Renal pelvis (tissue), 1 donor: ENCODE measurements at regions not wholly inside any gene's neighbourhood (a gene's known extent, or its start where the extent isn't known, plus 50 kb on each side); places are given as distances from the start of the nearest gene placed in this dataset.
"Not testable (repeated sequence)": the region's sequence is repeated elsewhere in the genome, so short reads cannot be mapped to it uniquely, and the experiment has no call there.

Experiments
- DNase-seq: peaks from one replicate; pipeline ENCODE4 v3.0.0-alpha.2; 2013

GRCh38 chr10:94088926-94089381, 95.2 kb downstream of the PLCE1 start:
- no peak for DNase-seq

GRCh38 chr10:94091649-94092048, 97.9 kb downstream of the PLCE1 start:
- DNase-seq: no peak

- no peak for DNase-seq
These were observed 99.1 kb downstream of the PLCE1 start for GRCh38 chr10:94092848-94093247.

DNA sequence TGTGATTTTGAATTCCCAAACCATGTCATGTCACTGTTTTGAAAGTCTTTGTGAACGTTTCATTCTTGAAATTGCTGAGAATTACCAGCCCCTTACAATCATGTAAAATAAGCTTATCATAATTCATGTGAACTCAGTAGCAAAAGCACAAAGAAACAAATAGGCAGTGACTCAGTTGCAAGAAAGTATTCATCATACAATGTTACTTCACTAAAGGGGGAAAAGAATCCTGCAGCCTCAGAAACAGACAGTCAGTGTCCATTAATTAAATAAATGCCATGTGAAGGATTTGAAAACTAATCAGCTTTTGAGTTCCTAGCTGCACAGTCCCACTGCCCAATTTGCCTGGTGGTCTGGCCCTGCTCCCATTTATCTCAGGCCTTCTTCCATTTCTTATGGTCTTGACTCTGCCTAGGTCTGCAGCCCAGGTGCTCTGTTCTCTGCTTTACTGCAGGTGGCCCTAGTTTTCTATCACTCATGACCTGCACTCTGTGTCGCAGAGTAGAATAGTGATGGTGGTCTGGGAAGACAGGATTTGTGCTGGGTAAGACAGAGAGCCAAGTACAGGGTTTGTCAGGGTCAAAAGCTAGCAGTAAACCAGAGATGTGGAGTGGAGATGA, 99.7 kb downstream of the PLCE1 start:
- no peak for DNase-seq

DNA sequence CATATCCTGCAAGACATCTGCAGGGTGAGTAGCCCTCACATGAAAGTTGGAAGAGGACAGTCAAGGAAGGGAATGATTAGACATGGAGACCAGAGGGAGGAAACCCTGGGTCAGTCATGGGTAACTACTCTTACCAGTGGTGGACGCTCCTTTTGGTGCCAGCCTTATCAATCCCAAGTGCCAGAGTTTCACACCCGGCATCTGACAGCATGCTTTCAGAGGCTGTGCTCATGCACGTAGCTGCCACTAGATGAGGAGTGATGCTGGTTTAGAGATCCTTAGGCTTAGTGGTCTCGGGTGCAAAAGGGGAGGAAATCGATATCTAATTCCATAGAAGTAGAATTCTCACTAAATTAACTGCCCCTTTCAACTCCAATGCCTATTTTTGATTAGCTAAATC, 100.8 kb downstream of the PLCE1 start:
- DNase-seq: no peak

DNA sequence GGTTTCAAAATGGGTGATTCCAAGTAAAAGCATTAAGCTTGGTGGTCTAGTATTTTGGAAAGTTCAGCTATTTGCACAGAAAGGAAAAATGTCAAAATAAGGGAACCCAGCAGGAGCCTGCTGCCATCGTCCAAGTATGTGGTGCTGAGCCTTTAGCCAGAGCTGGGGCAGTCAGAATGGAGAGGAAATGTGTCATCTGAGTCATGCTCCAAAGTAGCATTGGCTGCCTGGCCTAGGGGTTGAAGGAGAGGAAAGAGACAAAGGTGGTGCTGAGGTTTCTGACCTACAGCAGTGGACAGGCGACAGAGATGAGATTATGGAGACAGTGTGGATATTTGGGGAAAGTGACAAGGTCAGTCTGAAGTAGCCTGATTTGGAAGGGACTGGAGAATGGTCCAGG, 103.9 kb downstream of the PLCE1 start:
- DNase-seq: no peak

DNA sequence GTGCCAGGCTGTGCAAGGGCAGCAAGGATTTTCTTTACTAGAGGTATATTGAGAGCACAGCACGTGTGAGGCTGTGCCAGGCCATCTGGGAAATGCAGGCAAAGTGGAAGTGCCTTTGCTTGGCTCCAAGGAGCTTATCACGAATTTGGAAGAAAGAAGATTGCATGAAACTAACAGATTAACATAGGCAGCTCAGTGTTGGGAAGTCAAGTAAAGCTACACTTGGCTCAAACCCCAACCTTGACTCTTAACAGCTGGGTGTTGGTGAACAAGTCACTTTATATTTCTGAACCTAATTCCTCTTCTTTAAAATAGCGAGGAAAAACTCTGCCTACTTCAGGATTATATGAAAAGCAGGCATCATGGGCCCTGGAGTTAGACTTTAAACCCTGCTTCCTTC, 105.2 kb downstream of the PLCE1 start:
- no peak for DNase-seq

DNA sequence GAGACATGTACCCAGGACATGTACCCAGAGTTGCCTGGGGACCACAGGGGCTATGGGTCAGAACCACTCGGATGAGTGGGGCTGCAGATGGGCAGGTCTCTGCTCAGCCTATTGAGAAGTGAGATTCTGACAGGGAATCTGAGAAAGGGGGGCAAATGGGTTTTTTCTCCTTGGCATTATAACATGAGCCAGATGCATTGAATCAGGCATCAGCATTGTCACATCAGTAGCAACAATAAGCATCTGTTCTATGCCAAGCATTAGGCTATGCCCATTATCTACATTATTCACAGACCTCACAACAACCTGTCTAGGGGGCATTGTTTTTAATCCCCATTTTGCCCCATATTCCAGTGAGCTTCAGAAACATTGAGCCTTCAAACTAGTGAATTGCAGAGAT, 108.2 kb downstream of the PLCE1 start:
- DNase-seq: no peak

DNA sequence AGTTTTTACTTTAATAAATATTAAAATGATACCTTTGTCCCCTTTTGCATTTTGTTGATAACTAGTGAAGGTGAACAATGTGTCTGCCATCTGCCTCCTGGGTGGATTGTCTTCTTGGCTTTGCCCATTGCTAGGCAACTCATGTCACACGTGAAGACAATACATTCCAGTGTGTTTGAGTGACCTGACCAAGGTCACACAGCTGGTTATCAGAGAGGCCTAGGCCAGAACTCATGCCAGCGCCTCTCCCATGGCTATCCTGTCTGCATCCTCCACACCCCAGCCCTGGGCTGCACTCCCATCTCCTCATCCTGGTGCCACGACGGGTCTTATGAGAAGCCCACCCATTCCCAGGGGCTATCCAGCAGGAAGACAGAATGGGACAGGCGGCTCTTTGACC, 108.7 kb downstream of the PLCE1 start:
- no peak for DNase-seq

GRCh38 chr10:94103192-94103591, 109.5 kb downstream of the PLCE1 start:
- DNase-seq: no peak

GRCh38 chr10:94103801-94104221, 110.1 kb downstream of the PLCE1 start:
- peak; percentile 81 for DNase-seq

GRCh38 chr10:94104316-94105000, 110.7 kb downstream of the PLCE1 start:
- no peak for DNase-seq

DNA sequence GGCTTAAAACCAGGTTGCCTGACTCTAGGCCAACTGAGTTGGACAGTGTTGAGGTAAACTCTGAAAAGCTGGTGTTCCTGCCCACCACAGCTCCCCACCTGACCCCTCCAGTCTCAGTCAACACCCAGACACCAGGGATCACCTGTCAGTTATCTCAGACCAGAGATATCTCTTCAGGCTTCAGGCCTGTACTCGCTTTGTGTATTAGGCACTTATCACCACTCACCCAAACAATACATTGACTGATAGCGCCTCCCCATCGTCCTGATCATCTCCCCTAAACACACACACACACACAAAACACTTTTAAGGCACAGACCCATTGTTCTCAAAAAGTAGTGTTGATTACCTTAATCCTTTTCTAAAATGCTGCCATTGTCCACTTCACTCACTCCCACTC, 111.5 kb downstream of the PLCE1 start:
- DNase-seq: no peak

- no peak for DNase-seq
These were observed 113.5 kb downstream of the PLCE1 start for GRCh38 chr10:94107191-94107590.

DNA sequence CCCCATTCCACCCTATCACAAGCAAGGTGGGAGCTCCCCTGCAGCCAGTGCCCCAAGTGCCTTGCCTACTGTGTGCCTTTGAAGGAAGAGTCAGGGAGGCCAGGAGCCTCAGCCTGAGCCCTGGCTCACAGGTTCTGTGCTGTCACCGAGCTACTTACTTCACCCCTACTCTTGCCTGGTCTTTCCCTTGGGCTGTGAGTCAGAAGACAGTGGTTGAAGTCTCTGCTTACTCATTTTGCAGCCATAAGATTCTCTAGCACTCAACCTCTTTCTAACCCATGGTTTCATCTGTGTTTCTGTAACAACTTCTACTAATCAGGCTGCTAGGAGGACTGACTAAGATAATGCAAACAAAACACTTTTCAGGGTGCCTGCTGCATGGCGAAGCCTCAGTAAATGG, 114.5 kb downstream of the PLCE1 start:
- no peak for DNase-seq

DNA sequence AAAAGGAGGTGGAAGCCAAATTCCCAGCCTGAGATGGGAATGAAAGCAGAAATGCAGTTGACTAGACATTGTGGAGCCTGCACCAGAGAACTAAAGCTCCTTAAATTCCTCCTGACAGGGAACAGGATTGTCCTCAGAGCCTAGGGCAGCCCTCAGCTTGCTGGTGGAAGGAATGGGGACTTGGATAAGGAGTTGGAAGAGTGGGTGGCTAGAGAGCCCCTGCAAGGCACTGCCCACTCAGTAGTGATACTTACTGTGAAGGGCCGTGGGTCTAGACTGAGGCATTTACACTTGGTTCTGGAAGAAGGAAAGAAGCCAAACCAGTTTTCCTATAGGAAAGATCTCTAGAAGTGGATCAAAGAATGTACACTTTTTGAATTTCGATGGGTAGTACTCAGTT, 117.6 kb downstream of the PLCE1 start:
- DNase-seq: no peak

- no peak for DNase-seq
These were observed 118.6 kb downstream of the PLCE1 start for GRCh38 chr10:94112321-94112720.

GRCh38 chr10:94115725-94116124, 122.0 kb downstream of the PLCE1 start:
- DNase-seq: no peak

DNA sequence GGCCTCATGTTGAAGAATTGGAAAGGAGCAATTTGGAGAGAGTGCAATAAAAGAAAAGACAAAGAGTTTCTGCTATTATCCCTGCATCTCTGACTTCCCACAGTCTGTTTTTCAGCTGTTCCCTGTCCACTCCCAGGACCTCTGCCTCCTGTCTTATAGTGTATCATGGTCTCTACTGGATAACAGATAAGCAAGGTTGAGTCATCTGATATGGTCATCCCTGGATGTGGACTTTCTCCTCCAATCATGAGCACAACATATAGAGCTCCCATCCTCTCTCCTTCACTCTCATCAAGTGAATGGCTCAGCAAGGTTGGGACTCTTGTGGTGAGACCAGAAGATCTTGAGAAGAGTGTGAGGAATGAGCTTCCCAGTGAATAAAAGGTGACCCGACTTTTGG, 123.1 kb downstream of the PLCE1 start:
- DNase-seq: no peak

GRCh38 chr10:94122211-94122610, 128.5 kb downstream of the PLCE1 start:
- no peak for DNase-seq

- peak; percentile 39 for DNase-seq
These were observed 129.7 kb downstream of the PLCE1 start for GRCh38 chr10:94123258-94123995.

GRCh38 chr10:94124147-94124546, 130.4 kb downstream of the PLCE1 start:
- not testable (repeated sequence) for DNase-seq

- DNase-seq: not testable (repeated sequence)
These were observed 131.5 kb downstream of the PLCE1 start for GRCh38 chr10:94125268-94125667.
